Thyroid gland (tissue), 4 donors: ENCODE measurements at regions not wholly inside any gene's neighbourhood (a gene's known extent, or its start where the extent isn't known, plus 50 kb on each side); places are given as distances from the start of the nearest gene placed in this dataset.
"Not testable (repeated sequence)": the region's sequence is repeated elsewhere in the genome, so short reads cannot be mapped to it uniquely, and the experiment has no call there.

Experiments used
- DNase-seq, 2 donors: peaks; one replicate each; pipeline ENCODE4 v3.0.0-alpha.2; 2019
- H3K27ac ChIP-seq, 3 donors: fragments of 200-600 bp; sonication (generic); 1 replicate in 2 of 3; 2 replicates in 1 of 3; pipeline ENCODE4 v1.5.1; 2016 to 2019; ENCODE audit warnings: mild to moderate bottlenecking in 1 of 3, moderate library complexity in 1 of 3
- H3K27me3 ChIP-seq: fragments of 200-600 bp; sonication (generic); one replicate; pipeline ENCODE4 v1.5.1; 2019
- H3K36me3 ChIP-seq, 2 donors: fragments of 200-600 bp; sonication (generic); one replicate each; pipeline ENCODE4 v1.5.1; 2016 to 2019
- H3K4me1 ChIP-seq, 2 donors: fragments of 200-600 bp; sonication (generic); one replicate each; pipeline ENCODE4 v1.5.1; 2017 to 2019
- H3K4me3 ChIP-seq, 3 donors: fragments of 200-600 bp; sonication (generic); replicated peaks in 1 of 3; 1 replicate in 2 of 3; 2 replicates in 1 of 3; pipeline ENCODE4 v1.5.1; 2016; ENCODE audit warnings: mild to moderate bottlenecking in 1 of 3
- H3K9me3 ChIP-seq: fragments of 200-600 bp; sonication (generic); one replicate; pipeline ENCODE4 v1.5.1; 2017
- POLR2A ChIP-seq, 2 donors: fragments of 450-650 bp; IDR thresholded peaks; one replicate each; pipeline ENCODE4 v1.6.1; 2017; ENCODE audit warnings: antibody characterized with exemption in 2 of 2, mild to moderate bottlenecking in 2 of 2, moderate library complexity in 1 of 2
- whole genome bisulfite sequencing, 2 donors: methylation state at CpG; one replicate each; pipeline ENCODE4 v1.1.5; 2017; 5-methylcytosine and 5-hydroxymethylcytosine counted together
- intact Hi-C: fragments of 100-400 bp; cut with DNase I; formaldehyde crosslinking; loops from one replicate; pipeline ENCODE4 v1.15.1; 2023
- TF ChIP-seq, protein P1 (sequence below), 6 experiments: fragments of 200-600 bp in 3 of 6; fragments of 450-650 bp in 3 of 6; sonication (generic) in 3 of 6; IDR thresholded peaks; one replicate each; pipeline ENCODE4 v1.5.1; 2016 to 2019; ENCODE audit warnings: antibody characterized with exemption in 6 of 6, mild to moderate bottlenecking in 2 of 6, inconsistent platforms in 1 of 6, moderate library complexity in 1 of 6

DNA sequence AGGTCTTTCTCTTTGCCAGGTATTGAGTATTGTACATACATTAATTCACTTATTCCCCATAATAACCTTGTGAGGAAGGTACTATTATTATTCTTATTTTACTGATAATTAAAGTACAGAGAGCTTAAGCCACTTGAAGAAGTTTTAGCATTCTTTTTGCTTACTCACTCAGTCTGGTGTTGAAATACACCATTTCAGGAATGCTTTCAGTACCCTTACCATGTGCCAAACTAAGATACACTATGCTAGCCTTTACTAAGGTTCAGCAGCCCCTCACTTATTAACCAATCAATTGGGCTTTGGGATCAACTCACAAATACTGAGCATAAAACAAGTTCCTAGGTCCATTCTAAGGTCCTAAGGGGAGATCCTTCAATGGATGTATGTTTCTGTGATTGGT, 179.0 kb upstream of the FGF13 start:
- Histone ChIP-seq H3K4me3 (no peak overlapping the region), H3K36me3 (no peaks in the 10 kb centered on the region), H3K27me3 (no peaks in the 10 kb centered on the region), H3K27ac (no peak overlapping the region), H3K4me1 (no peaks in the 10 kb centered on the region), H3K9me3 (no peaks in the 10 kb centered on the region)
- intact Hi-C loops, result no loop called here
- DNase-seq, result no peak
- TF ChIP-seq, protein P1, sequence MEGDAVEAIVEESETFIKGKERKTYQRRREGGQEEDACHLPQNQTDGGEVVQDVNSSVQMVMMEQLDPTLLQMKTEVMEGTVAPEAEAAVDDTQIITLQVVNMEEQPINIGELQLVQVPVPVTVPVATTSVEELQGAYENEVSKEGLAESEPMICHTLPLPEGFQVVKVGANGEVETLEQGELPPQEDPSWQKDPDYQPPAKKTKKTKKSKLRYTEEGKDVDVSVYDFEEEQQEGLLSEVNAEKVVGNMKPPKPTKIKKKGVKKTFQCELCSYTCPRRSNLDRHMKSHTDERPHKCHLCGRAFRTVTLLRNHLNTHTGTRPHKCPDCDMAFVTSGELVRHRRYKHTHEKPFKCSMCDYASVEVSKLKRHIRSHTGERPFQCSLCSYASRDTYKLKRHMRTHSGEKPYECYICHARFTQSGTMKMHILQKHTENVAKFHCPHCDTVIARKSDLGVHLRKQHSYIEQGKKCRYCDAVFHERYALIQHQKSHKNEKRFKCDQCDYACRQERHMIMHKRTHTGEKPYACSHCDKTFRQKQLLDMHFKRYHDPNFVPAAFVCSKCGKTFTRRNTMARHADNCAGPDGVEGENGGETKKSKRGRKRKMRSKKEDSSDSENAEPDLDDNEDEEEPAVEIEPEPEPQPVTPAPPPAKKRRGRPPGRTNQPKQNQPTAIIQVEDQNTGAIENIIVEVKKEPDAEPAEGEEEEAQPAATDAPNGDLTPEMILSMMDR (IDR thresholded peaks at IDR 0.05), result no peak
- TF ChIP-seq POLR2A (IDR thresholded peaks at IDR 0.05), result no peak

DNA sequence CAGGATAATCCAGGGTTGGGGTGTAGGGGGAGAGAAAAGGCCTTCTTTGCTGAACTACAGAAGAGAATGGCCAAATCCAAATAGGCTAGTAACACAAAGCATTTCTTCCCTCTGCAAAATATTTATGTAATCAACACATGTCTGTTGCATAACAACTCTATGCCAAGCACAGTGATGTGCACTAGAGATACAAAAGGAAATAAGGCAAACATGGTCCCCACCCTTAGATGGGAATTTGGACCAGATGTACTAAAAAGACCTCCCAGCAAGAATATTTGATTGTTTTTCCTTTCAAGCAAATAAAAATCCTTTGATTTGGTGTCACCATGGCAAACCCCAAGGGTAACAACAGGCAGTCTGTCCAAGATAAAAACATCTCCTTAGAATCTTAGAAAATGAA, 177.6 kb upstream of the FGF13 start:
- TF ChIP-seq, protein P1 (IDR thresholded peaks at IDR 0.05), result no peak
- TF ChIP-seq POLR2A (IDR thresholded peaks at IDR 0.05), result no peak
- no peaks in the 10 kb centered on the region for H3K4me1 ChIP-seq
- H3K27me3 ChIP-seq, result no peaks in the 10 kb centered on the region
- no peak for DNase-seq
- intact Hi-C loops, result no loop called here
- H3K27ac ChIP-seq, result no peak overlapping the region
- H3K9me3 ChIP-seq, result no peaks in the 10 kb centered on the region
- no peaks in the 10 kb centered on the region for H3K36me3 ChIP-seq
- H3K4me3 ChIP-seq, result no peak overlapping the region

DNA sequence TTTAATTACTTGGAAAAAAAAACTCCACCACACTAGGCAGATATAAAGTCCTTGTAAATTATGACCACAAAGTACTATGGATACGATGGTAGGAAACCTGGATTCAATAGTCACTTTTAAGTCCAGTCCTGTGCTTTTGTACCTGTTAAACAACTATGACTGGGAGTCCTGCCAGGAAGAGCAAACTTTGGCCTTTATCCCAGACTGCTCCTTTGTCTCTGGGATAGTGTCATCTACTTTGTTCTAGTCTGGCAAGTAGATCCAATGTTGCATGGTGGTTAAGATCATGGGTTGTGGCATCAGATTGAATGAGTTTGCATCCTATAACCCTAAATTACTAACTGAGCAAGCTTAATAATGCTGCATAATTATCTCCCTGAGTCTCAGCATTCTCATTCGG, 175.3 kb upstream of the FGF13 start:
- Histone ChIP-seq H3K27me3 (no peaks in the 10 kb centered on the region), H3K4me3 (no peak overlapping the region), H3K9me3 (no peaks in the 10 kb centered on the region), H3K36me3 (no peaks in the 10 kb centered on the region), H3K27ac (no peak overlapping the region), H3K4me1 (no peaks in the 10 kb centered on the region)
- DNase-seq, result peak; percentile 3 to 15
- WGBS, 2 donors, result 52 to 63% methylated on average over 2 of the region's 2 CpGs
- intact Hi-C loops, result no loop called here
- TF ChIP-seq, protein P1 (IDR thresholded peaks at IDR 0.05), result no peak
- no peak for TF ChIP-seq POLR2A (IDR thresholded peaks at IDR 0.05)

DNA sequence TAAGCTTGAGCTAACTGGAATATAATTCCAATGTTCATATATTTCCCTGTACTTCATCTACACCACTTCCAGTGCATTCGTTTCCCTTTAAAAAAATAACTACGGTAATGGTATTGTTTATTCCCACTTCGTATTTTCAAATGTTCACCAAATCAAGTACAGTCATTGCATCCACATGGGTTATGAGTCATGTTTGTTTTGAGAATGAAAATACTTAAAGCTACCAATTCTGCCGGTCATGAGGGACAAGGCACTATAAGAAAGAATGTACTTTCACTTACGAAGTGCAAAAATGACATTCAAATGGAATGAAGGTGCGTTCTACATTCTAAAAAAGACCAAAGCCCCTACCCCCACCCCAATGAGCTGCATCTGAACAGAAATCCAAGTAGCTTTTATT, 174.4 kb upstream of the FGF13 start:
- no peaks in the 10 kb centered on the region for H3K4me1 ChIP-seq
- H3K9me3 ChIP-seq, result no peaks in the 10 kb centered on the region
- H3K27me3 ChIP-seq, result no peaks in the 10 kb centered on the region
- DNase-seq, result no peak
- WGBS, 2 donors, result 85 to 90% methylated on average over 6 of the region's 6 CpGs
- TF ChIP-seq POLR2A (IDR thresholded peaks at IDR 0.05), result no peak
- TF ChIP-seq, protein P1 (IDR thresholded peaks at IDR 0.05), result no peak
- H3K4me3 ChIP-seq, result no peak overlapping the region
- H3K27ac ChIP-seq, result no peak overlapping the region
- intact Hi-C loops, result no loop called here
- no peaks in the 10 kb centered on the region for H3K36me3 ChIP-seq

DNA sequence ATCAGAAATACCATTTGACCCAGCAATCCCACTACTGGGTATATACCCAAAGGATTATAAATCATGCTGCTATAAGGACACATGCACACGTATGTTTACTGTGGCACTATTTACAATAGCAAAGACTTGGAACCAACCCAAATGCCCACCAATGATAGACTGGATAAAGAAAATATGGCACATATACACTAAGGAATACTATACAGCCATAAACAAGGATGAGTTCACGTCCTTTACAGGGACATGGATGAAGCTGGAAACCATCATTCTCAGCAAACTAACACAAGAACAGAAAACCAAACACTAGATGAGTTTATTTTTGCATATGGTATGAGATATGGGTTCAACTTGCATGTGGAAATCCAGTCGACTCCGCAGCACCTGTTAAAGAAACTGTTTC, 168.8 kb upstream of the FGF13 start:
- H3K4me1 ChIP-seq, H3K4me3 ChIP-seq, H3K27ac ChIP-seq, intact Hi-C loops, DNase-seq, H3K36me3 ChIP-seq, H3K27me3 ChIP-seq, H3K9me3 ChIP-seq: not testable (repeated sequence)
- WGBS, 2 donors, result 89 to 91% methylated on average over 4 of the region's 4 CpGs

DNA sequence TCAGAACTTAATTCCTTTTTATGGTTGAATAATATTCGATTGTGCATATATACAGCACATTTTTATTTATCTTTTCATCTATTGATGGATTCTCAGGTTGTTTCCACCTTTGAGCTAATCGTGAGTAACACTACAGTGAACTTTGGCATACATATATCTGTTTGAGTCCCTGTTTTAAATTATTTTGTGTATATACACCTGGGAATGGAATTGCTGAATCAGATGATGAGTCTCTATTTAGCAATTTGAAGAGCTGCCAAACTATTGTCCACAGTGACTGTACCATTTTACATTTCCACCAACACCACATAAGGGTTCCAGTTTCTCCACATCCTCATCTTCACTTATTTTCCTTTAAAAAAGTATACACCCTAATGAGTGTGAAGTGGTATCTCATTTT, 166.2 kb upstream of the FGF13 start:
- Histone ChIP-seq H3K9me3 (no peaks in the 10 kb centered on the region), H3K4me1 (no peaks in the 10 kb centered on the region), H3K4me3 (no peak overlapping the region), H3K27me3 (no peaks in the 10 kb centered on the region), H3K36me3 (no peaks in the 10 kb centered on the region), H3K27ac (no peak overlapping the region)
- 82 to 86% methylated on average over 2 of the region's 2 CpGs for WGBS, 2 donors
- intact Hi-C loops, result no loop called here
- TF ChIP-seq, protein P1 (IDR thresholded peaks at IDR 0.05), result no peak
- no peak for TF ChIP-seq POLR2A (IDR thresholded peaks at IDR 0.05)
- no peak for DNase-seq
